Pancreas (tissue), 10 donors: ENCODE measurements at regions not wholly inside any gene's neighbourhood (a gene's known extent, or its start where the extent isn't known, plus 50 kb on each side); places are given as distances from the start of the nearest gene placed in this dataset.

Source experiments
- ATAC-seq, 4 donors: fragments of 200-7000 bp; cut with Tn5 transposase; one replicate each; pipeline versions ENCODE4 v1.8.0 to v1.9.1; 2020; ENCODE audit warnings: mild to moderate bottlenecking in 4 of 4, moderate library complexity in 4 of 4
- DNase-seq, 6 donors: peaks; one replicate each; pipeline ENCODE4 v3.0.0-alpha.2; 2020
- FAIRE-seq: peaks from 2 replicates; lab custom pipeline; 2012; peaks lifted over from hg19 to GRCh38; lab: Jason Lieb, UNC
- H3K27ac ChIP-seq, 4 donors: fragments of 200-600 bp; sonication (generic); 1 replicate in 3 of 4; 2 replicates in 1 of 4; pipeline versions ENCODE4 v1.5.0 to v1.8.0; 2020
- H3K27me3 ChIP-seq, 4 donors: fragments of 200-600 bp; one replicate each; pipeline ENCODE4 v1.8.0; 2021
- H3K36me3 ChIP-seq, 3 donors: fragments of 200-600 bp; sonication (generic) in 1 of 3; one replicate each; pipeline versions ENCODE4 v1.5.0 to v1.8.0; 2020 to 2021
- H3K4me1 ChIP-seq, 3 donors: fragments of 200-600 bp; one replicate each; pipeline ENCODE4 v1.8.0; 2021
- H3K4me3 ChIP-seq, 4 donors: fragments of 200-600 bp; sonication (generic) in 2 of 4; one replicate each; pipeline versions ENCODE4 v1.5.0 to v1.8.0; 2020 to 2021
- H3K9me3 ChIP-seq, 4 donors: fragments of 200-600 bp; one replicate each; pipeline ENCODE4 v1.8.0; 2021
- WGBS, 2 donors: extraction: QIAGEN DNeasy Blood & Tissue Kit; methylation state at CpG; one replicate each; pipeline ENCODE4 v1.1.7; 2013; 5-methylcytosine and 5-hydroxymethylcytosine counted together
- intact Hi-C, 3 donors: fragments of 100-400 bp; cut with DNase I; formaldehyde crosslinking; loops; one replicate each; pipeline versions ENCODE4 v1.11.1 to v1.14.2; 2022
- TF ChIP-seq, protein P1 (sequence below), 4 donors: fragments of 200-600 bp; sonication (generic) in 3 of 4; IDR thresholded peaks; one replicate each; pipeline versions ENCODE4 v1.5.0 to v1.8.0; 2021; ENCODE audit warnings: antibody characterized with exemption in 4 of 4
- donor health status: healthy with polysubstance abuse.
- donor health status: DM: no; HTN: no; CAD: no; lungs with moderate emphysema.
- donor health status: DM: no; HTN: no; CAD: no.
- donor health status: control.
- donor health status: control.
- donor health status: Bipolar disorder and iron deficiency.
- donor health status: DM: yes; HTN: yes; CAD: no.
- donor health status: DM: no; HTN: no; CAD: no.
- donor health status: DM: no; HTN: no; CAD: no.
- donor health status: DM: yes; HTN: yes; CAD: no.

DNA sequence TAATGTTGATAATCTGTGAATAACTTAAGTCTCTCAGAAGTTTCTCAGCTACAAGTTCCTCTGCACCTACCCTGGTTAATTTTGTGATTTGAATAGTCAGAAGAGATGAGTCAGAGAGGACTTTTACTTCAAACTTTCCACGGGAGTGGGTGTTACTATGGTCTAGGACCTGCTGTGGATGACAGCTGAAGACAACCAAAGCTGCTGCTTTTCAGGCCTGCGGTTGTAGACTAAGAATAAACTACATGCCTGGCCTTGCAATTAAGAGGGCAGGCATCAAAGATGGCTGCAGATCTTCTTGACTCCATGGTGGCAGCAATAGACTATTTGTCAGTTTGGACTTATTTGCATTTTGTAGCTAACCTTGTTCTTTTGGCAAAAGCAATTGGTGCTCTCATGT is 227.1 kb upstream of the KRR1 start:
- no peak overlapping the region for H3K27ac ChIP-seq
- 75% methylated on average over 2 of the region's 2 CpGs for WGBS, 2 donors
- no peak overlapping the region for H3K4me3 ChIP-seq
- TF ChIP-seq, protein P1, sequence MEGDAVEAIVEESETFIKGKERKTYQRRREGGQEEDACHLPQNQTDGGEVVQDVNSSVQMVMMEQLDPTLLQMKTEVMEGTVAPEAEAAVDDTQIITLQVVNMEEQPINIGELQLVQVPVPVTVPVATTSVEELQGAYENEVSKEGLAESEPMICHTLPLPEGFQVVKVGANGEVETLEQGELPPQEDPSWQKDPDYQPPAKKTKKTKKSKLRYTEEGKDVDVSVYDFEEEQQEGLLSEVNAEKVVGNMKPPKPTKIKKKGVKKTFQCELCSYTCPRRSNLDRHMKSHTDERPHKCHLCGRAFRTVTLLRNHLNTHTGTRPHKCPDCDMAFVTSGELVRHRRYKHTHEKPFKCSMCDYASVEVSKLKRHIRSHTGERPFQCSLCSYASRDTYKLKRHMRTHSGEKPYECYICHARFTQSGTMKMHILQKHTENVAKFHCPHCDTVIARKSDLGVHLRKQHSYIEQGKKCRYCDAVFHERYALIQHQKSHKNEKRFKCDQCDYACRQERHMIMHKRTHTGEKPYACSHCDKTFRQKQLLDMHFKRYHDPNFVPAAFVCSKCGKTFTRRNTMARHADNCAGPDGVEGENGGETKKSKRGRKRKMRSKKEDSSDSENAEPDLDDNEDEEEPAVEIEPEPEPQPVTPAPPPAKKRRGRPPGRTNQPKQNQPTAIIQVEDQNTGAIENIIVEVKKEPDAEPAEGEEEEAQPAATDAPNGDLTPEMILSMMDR (IDR thresholded peaks at IDR 0.05) = no peak
- ATAC-seq (no peak), FAIRE-seq (no peak), DNase-seq (no peak)
- no peaks in the 10 kb centered on the region for H3K36me3 ChIP-seq
- H3K4me1 ChIP-seq = peaks cover 0 to 2% (median 0%) of the 10 kb centered on the region in 3 donors
- H3K9me3 ChIP-seq = no peaks in the 10 kb centered on the region
- intact Hi-C loops = no loop called here
- H3K27me3 ChIP-seq = no peaks in the 10 kb centered on the region

DNA sequence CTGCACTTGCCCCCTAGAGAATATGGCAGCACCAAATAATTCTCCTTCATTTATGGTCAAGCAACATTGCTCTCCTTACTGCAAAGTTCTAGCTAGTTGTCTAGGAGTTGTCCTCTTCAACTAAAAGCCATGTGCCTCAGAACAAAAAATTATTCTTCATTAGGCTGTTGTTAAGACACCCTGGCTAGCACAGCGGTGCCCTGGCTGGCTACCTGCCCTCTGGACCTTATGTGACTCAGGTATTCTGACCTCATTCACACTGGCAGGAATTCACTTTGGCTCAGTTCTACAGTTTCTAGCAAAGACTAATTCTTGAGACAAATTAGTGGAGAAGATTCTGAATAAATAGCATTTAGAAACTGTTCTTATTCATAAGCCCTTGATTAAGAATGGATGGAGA is 224.4 kb upstream of the KRR1 start:
- Histone ChIP-seq H3K4me1 (peaks cover 0 to 2% (median 0%) of the 10 kb centered on the region in 3 donors), H3K36me3 (no peaks in the 10 kb centered on the region), H3K27me3 (no peaks in the 10 kb centered on the region), H3K27ac (no peak overlapping the region), H3K9me3 (no peaks in the 10 kb centered on the region), H3K4me3 (no peak overlapping the region)
- intact Hi-C loops = no loop called here
- peak; percentile 39 to 73 (median 52) for DNase-seq
- 18 to 19% methylated on average over 1 of the region's 1 CpG for WGBS, 2 donors
- TF ChIP-seq, protein P1 (IDR thresholded peaks at IDR 0.05) = no peak
- FAIRE-seq = no peak
- ATAC-seq = peak; percentile 89 to 97 (median 94)

DNA sequence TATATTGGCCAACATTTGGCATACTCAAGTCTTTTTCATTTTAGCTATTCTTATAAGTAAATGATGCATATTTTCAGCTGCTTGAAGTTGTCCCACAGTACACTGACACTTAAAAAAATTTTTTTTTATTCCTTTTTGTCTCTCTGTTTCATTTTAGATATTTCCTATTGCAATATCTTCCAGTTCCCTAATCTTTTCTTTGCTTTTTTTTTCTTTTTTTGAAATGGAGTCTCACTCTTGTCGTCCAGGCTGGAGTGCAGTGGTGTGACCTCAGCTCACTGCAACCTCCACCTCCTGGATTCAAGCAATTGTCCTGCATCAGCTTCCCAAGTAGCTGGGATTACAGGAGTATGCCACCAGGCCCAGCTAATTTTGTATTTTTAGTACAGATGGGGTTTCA is 217.4 kb upstream of the KRR1 start:
- H3K27me3 ChIP-seq = no peaks in the 10 kb centered on the region
- ATAC-seq (no peak), FAIRE-seq (no peak), DNase-seq (no peak)
- H3K36me3 ChIP-seq = no peaks in the 10 kb centered on the region
- no peaks in the 10 kb centered on the region for H3K4me1 ChIP-seq
- H3K4me3 ChIP-seq = no peak overlapping the region
- H3K27ac ChIP-seq = no peak overlapping the region
- TF ChIP-seq, protein P1 (IDR thresholded peaks at IDR 0.05) = no peak
- H3K9me3 ChIP-seq = no peaks in the 10 kb centered on the region
- 96 to 100% methylated on average over 1 of the region's 1 CpG for WGBS, 2 donors
- intact Hi-C loops = no loop called here

DNA sequence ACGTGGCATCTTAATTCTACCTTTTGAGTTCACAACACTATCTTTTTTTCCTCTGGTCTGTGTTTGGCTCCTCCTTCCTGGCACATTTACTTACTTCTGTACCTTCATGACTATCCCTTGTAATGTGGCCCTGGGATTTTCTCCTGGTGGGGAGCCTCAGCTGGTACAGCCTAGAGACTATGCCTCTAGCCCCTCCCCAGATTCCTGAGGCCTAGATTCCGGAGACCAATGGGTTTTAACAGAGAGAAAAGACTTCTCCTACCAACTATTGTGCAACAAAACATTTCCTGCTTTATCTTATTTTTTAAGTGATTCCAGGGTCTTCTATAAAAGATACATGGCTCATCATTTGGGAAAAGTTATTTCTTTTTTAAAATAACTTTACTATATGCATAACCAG is 216.2 kb upstream of the KRR1 start:
- H3K4me1 ChIP-seq = peaks cover 0 to 6% (median 4%) of the 10 kb centered on the region in 3 donors
- H3K4me3 ChIP-seq = no peak overlapping the region
- FAIRE-seq (no peak), DNase-seq (no peak), ATAC-seq (peak in 1 of 4 donors; percentile 45)
- 64 to 68% methylated on average over 2 of the region's 2 CpGs for WGBS, 2 donors
- no peak overlapping the region for H3K27ac ChIP-seq
- no peaks in the 10 kb centered on the region for H3K36me3 ChIP-seq
- TF ChIP-seq, protein P1 (IDR thresholded peaks at IDR 0.05) = no peak
- no peaks in the 10 kb centered on the region for H3K27me3 ChIP-seq
- intact Hi-C loops = no loop called here
- H3K9me3 ChIP-seq = no peaks in the 10 kb centered on the region

DNA sequence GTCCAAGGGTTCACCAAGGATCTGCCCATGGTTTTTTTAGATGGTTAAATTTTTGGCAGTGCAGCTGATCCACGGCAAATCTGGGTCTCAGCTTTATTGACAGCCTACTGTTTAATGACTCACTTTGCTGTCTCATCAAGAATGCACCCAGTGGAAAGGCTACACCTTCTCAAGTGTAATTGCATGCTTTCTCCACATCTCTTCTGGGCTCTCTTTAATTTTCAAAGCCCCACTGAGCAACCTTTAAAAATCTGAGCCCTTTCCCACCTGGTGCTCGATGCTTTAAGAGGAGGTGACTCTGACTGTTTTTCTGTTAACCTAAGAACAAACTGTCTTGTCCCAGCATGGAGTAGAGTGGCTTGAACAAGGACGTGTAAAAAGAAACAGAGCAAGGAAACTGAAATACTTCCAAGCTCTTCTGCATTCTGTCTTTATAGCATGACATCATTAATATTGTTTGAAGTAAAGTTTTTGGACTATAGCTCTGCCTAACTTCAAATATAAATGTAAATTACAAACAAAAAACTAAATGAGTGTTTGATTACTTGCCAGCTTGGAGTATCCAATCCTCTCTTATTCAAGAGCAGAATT is 214.2 kb upstream of the KRR1 start:
- intact Hi-C loops = no loop called here
- Histone ChIP-seq H3K36me3 (no peaks in the 10 kb centered on the region), H3K4me3 (no peak overlapping the region), H3K4me1 (peaks cover 10 to 26% (median 22%) of the 10 kb centered on the region in 3 donors), H3K27me3 (no peaks in the 10 kb centered on the region), H3K9me3 (no peaks in the 10 kb centered on the region), H3K27ac (no peak overlapping the region)
- FAIRE-seq = no peak
- 63 to 65% methylated on average over 3 of the region's 3 CpGs for WGBS, 2 donors
- no peak for ATAC-seq
- no peak for DNase-seq
- TF ChIP-seq, protein P1 (IDR thresholded peaks at IDR 0.05) = no peak
